GM12875 (cell line): ENCODE measurements at regions not wholly inside any gene's neighbourhood (a gene's known extent, or its start where the extent isn't known, plus 50 kb on each side); places are given as distances from the start of the nearest gene placed in this dataset.

ENCODE experiments used
- H3K4me3 ChIP-seq: one replicate; pipeline ENCODE4 v1.5.1; 2011; ENCODE audit warnings: low read depth, low read length, control low read depth
- CTCF ChIP-seq: IDR thresholded peaks from 2 replicates; pipeline ENCODE4 v1.5.1; 2011; ENCODE audit warnings: low read depth, mild to moderate bottlenecking, control low read depth, inconsistent platforms, low read length, moderate library complexity, borderline replicate concordance; ENCODE audit not compliant: insufficient read depth

- no peak overlapping the region for H3K4me3 ChIP-seq
- no peak for TF ChIP-seq CTCF
Measured at GRCh38 chr9:106800701-106801270, 62.2 kb upstream of the ZNF462 start.

- H3K4me3 ChIP-seq, result no peak overlapping the region
- TF ChIP-seq CTCF, result no peak
Measured at GRCh38 chr9:106801816-106802215, 61.1 kb upstream of the ZNF462 start.
